GM12878 (cell line): ENCODE measurements at regions not wholly inside any gene's neighbourhood (a gene's known extent, or its start where the extent isn't known, plus 50 kb on each side); places are given as distances from the start of the nearest gene placed in this dataset.

ENCODE experiments used
- ATAC-seq: fragments of 200-7000 bp; cut with Tn5 transposase; 3 replicates; pipeline ENCODE4 v1.9.1; 2020; ENCODE audit warnings: mild to moderate bottlenecking, moderate library complexity
- BruUV-seq: library from RNA; stranded (reverse); fragments of 400-500 nt; replicated peaks from 2 replicates; lab custom pipeline; 2021; lab: Mats Ljungman, UMichigan
- CTCF ChIA-PET: fragments of 300-600 bp; sonication (Branson Sonifier 250); formaldehyde crosslinking; extraction: SDS; loops from one replicate; lab custom pipeline; 2021; ENCODE audit warnings: inconsistent platforms; lab: Yijun Ruan, JAX
- POLR2A ChIA-PET: fragments of 350-600 bp; formaldehyde crosslinking; extraction: SDS; loops from one replicate; lab custom pipeline; 2021; ENCODE audit warnings: inconsistent platforms; lab: Charles Lee
- RAD21 ChIA-PET: fragments of 300-600 bp; sonication (Branson Sonifier 250); formaldehyde crosslinking; loops from one replicate; lab custom pipeline; 2023; ENCODE audit warnings: antibody characterized with exemption; ENCODE audit not compliant: unreplicated experiment; lab: Charles Lee
- SMC1A ChIA-PET: fragments of 300-600 bp; sonication (Branson Sonifier 250); formaldehyde crosslinking; loops from one replicate; lab custom pipeline; 2023; ENCODE audit not compliant: unreplicated experiment, uncharacterized antibody; lab: Charles Lee
- DNase-seq: peaks from one replicate; pipeline ENCODE4 v3.0.0-alpha.2; 2011; ENCODE audit warnings: low read depth, low spot score
- FAIRE-seq: peaks from 3 replicates; lab custom pipeline; 2011; peaks lifted over from hg19 to GRCh38; lab: Jason Lieb, UNC
- H2AFZ ChIP-seq: 2 replicates; pipeline ENCODE4 v1.6.0; 2011; ENCODE audit warnings: low read depth, low read length, control low read depth; ENCODE audit not compliant: control insufficient read depth
- H3K27ac ChIP-seq: 2 replicates; pipeline ENCODE4 v1.5.1; 2011; ENCODE audit warnings: control low read depth; ENCODE audit not compliant: control insufficient read depth, insufficient read depth
- H3K27me3 ChIP-seq, 2 experiments: replicated peaks in 1 of 2; 2 replicates each; pipeline versions ENCODE4 v1.6.0 to v1.6.1; 2011; ENCODE audit warnings: low read length in 1 of 2; ENCODE audit not compliant: control insufficient read depth in 2 of 2, insufficient read depth in 2 of 2
- H3K36me3 ChIP-seq, 2 experiments: 2 replicates each; pipeline ENCODE4 v1.5.1; 2011; ENCODE audit warnings: low read length in 1 of 2; ENCODE audit not compliant: control insufficient read depth in 2 of 2, insufficient read depth in 2 of 2
- H3K4me1 ChIP-seq: 2 replicates; pipeline ENCODE4 v1.6.1; 2011; ENCODE audit warnings: mild to moderate bottlenecking, low read length, moderate library complexity, mixed read lengths; ENCODE audit not compliant: control insufficient read depth, insufficient read depth
- H3K4me2 ChIP-seq: 2 replicates; pipeline ENCODE4 v1.6.0; 2011; ENCODE audit warnings: control low read depth; ENCODE audit not compliant: control insufficient read depth, insufficient read depth
- H3K4me3 ChIP-seq: fragments of 200-600 bp; sonication (generic); 2 replicates; pipeline ENCODE4 v1.5.1; 2016
- H3K79me2 ChIP-seq: 2 replicates; pipeline ENCODE4 v1.6.0; 2011; ENCODE audit warnings: low read length; ENCODE audit not compliant: control insufficient read depth, insufficient read depth
- H3K9ac ChIP-seq: 2 replicates; pipeline ENCODE4 v1.8.0; 2011; ENCODE audit warnings: low read length, control low read depth, mixed read lengths; ENCODE audit not compliant: control insufficient read depth, insufficient read depth
- H3K9me3 ChIP-seq: replicated peaks from 3 replicates; pipeline ENCODE4 v1.5.1; 2011; ENCODE audit warnings: mild to moderate bottlenecking, low read length; ENCODE audit not compliant: control insufficient read depth, insufficient read depth
- H4K20me1 ChIP-seq: 2 replicates; pipeline ENCODE4 v1.6.0; 2011; ENCODE audit not compliant: control insufficient read depth, insufficient read depth
- ASH2L ChIP-seq: fragments of 300-600, 200-600 bp; sonication (generic); IDR thresholded peaks from 2 replicates; pipeline ENCODE4 v1.6.1; 2017; ENCODE audit warnings: low read depth, mild to moderate bottlenecking, borderline replicate concordance
- BACH1 ChIP-seq: fragments of 450-650 bp; IDR thresholded peaks from 2 replicates; pipeline ENCODE4 v1.6.1; 2017; ENCODE audit warnings: mild to moderate bottlenecking, borderline replicate concordance
- BMI1 ChIP-seq: fragments of 450-650 bp; IDR thresholded peaks from 2 replicates; pipeline ENCODE4 v1.6.1; 2016; ENCODE audit warnings: mild to moderate bottlenecking, moderate library complexity, borderline replicate concordance
- NBN ChIP-seq: fragments of 450-650 bp; IDR thresholded peaks from 2 replicates; pipeline ENCODE4 v1.6.1; 2016
- NFXL1 ChIP-seq: fragments of 450-650 bp; IDR thresholded peaks from 2 replicates; pipeline ENCODE4 v1.6.1; 2017; ENCODE audit warnings: antibody characterized with exemption, mild to moderate bottlenecking, borderline replicate concordance
- NR2F1 ChIP-seq: fragments of 450-650 bp; conservative IDR thresholded peaks from 2 replicates; pipeline ENCODE4 v1.6.1; 2017; ENCODE audit warnings: mild to moderate bottlenecking
- RBBP5 ChIP-seq: fragments of 200-600 bp; sonication (generic); conservative IDR thresholded peaks from 2 replicates; pipeline ENCODE4 v1.6.1; 2016
- SREBF1 ChIP-seq: IDR thresholded peaks from 2 replicates; pipeline ENCODE4 v1.6.1; 2012; ENCODE audit warnings: mild to moderate bottlenecking, low read length
- STAT1 ChIP-seq: fragments of 450-650 bp; conservative IDR thresholded peaks from 2 replicates; pipeline ENCODE4 v1.6.1; 2014; ENCODE audit warnings: antibody characterized with exemption, mild to moderate bottlenecking
- STAT3 ChIP-seq: IDR thresholded peaks from 2 replicates; pipeline ENCODE4 v1.6.1; 2011; ENCODE audit warnings: low read depth, low read length, improper control_type of control experiment
- TAF1 ChIP-seq: IDR thresholded peaks from 2 replicates; pipeline ENCODE4 v1.6.1; 2011; ENCODE audit warnings: mild to moderate bottlenecking, low read depth, low read length, borderline replicate concordance
- ZNF207 ChIP-seq: fragments of 450-650 bp; IDR thresholded peaks from 2 replicates; pipeline ENCODE4 v1.6.1; 2014; ENCODE audit warnings: antibody characterized with exemption, mild to moderate bottlenecking, borderline replicate concordance
- WGBS: methylation state at CpG from one replicate; pipeline ENCODE4 v1.1.6; 2016; ENCODE audit warnings: low lambda C conversion rate; ENCODE audit not compliant: insufficient replicate concordance, insufficient coverage; ENCODE audit errors: missing lambda C conversion rate; 5-methylcytosine and 5-hydroxymethylcytosine counted together
- in situ Hi-C: fragments of 300-500 bp; cut with MboI; formaldehyde crosslinking; loops from 9 replicates; pipeline ENCODE4 v1.14.3; 2018; ENCODE audit warnings: mixed read lengths
- intact Hi-C: fragments of 100-400 bp; cut with micrococcal nuclease; formaldehyde crosslinking; loops from one replicate; pipeline ENCODE4 v1.14.2; 2022; ENCODE audit not compliant: unreplicated experiment
- TF ChIP-seq, protein P1 (sequence below): IDR thresholded peaks from 2 replicates; pipeline ENCODE4 v1.6.1; 2011; ENCODE audit warnings: borderline replicate concordance, low read depth, mild to moderate bottlenecking, moderate library complexity, mixed read lengths, low read length; ENCODE audit not compliant: insufficient read depth; ENCODE audit errors: extremely low read length
- TF ChIP-seq, protein P2 (sequence below): fragments of 450-650 bp; IDR thresholded peaks from 2 replicates; pipeline ENCODE4 v1.6.1; 2017; ENCODE audit warnings: borderline replicate concordance

- TF ChIP-seq, protein P1, sequence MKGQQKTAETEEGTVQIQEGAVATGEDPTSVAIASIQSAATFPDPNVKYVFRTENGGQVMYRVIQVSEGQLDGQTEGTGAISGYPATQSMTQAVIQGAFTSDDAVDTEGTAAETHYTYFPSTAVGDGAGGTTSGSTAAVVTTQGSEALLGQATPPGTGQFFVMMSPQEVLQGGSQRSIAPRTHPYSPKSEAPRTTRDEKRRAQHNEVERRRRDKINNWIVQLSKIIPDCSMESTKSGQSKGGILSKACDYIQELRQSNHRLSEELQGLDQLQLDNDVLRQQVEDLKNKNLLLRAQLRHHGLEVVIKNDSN: no peak
- TF ChIP-seq, protein P2, sequence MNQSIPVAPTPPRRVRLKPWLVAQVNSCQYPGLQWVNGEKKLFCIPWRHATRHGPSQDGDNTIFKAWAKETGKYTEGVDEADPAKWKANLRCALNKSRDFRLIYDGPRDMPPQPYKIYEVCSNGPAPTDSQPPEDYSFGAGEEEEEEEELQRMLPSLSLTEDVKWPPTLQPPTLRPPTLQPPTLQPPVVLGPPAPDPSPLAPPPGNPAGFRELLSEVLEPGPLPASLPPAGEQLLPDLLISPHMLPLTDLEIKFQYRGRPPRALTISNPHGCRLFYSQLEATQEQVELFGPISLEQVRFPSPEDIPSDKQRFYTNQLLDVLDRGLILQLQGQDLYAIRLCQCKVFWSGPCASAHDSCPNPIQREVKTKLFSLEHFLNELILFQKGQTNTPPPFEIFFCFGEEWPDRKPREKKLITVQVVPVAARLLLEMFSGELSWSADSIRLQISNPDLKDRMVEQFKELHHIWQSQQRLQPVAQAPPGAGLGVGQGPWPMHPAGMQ: no peak
- no peak for TF ChIP-seq ASH2L
- no peak for TF ChIP-seq ZNF207
- TF ChIP-seq STAT3: no peak
- TF ChIP-seq NFXL1: no peak
- no peak for TF ChIP-seq STAT1
Measured at GRCh38 chr1:203985044-203985443, 87.9 kb upstream of the SOX13 start (continued).

- TF ChIP-seq BMI1 (no peak), BACH1 (no peak), RBBP5 (no peak), NR2F1 (no peak), NBN (no peak), TAF1 (no peak), SREBF1 (no peak)
- BruUV-seq: no TSS peak
Measured at GRCh38 chr1:203985676-203986075, 87.2 kb upstream of the SOX13 start.

More at GRCh38 chr1:203985676-203986075, 87.2 kb upstream of the SOX13 start:
- SMC1A ChIA-PET: no interaction called here
- Histone ChIP-seq H3K9me3 (no peaks in the 10 kb centered on the region), H3K36me3 (no peaks in the 10 kb centered on the region), H2AFZ (no peak overlapping the region), H3K4me2 (no peak overlapping the region), H3K9ac (no peak overlapping the region), H3K4me3 (no peak overlapping the region), H3K27ac (no peak overlapping the region), H3K27me3 (0 out of 4 replicates have a peak, but pooled peaks cover 0 to 2% of the 10 kb centered on the region in 2 experiments), H3K4me1 (no peaks in the 10 kb centered on the region), H3K79me2 (no peaks in the 10 kb centered on the region), H4K20me1 (no peaks in the 10 kb centered on the region)
- intact Hi-C loops: no loop called here
- DNase-seq: no peak
- CTCF ChIA-PET: no interaction called here
- no peak for FAIRE-seq
- in situ Hi-C loops: no loop called here
- RAD21 ChIA-PET: no interaction called here
- WGBS: 0% methylated on average over 2 of the region's 2 CpGs
- POLR2A ChIA-PET: no interaction called here
- no peak for ATAC-seq
